A549 (cell line): ENCODE measurements at regions not wholly inside any gene's neighbourhood (a gene's known extent, or its start where the extent isn't known, plus 50 kb on each side); places are given as distances from the start of the nearest gene placed in this dataset.

ENCODE experiments used
- ATAC-seq, 2 experiments: fragments of 200-7000 bp in 1 of 2; fragments of >200 bp in 1 of 2; cut with Nextera tagmentation in 1 of 2; cut with Tn5 transposase in 1 of 2; 3 replicates each; pipeline versions ENCODE4 v1.8.0 to v1.9.1; 2018 to 2020; ENCODE audit warnings: mild to moderate bottlenecking in 1 of 2, moderate library complexity in 1 of 2
- CTCF ChIA-PET: fragments of 300-600 bp; sonication (Branson Sonifier 250); formaldehyde crosslinking; extraction: SDS; loops from one replicate; lab custom pipeline; 2021; ENCODE audit warnings: antibody characterized with exemption, inconsistent platforms; lab: Yijun Ruan, JAX
- POLR2A ChIA-PET: fragments of 350-600 bp; formaldehyde crosslinking; extraction: SDS; loops from one replicate; lab custom pipeline; 2021; ENCODE audit warnings: antibody characterized with exemption, inconsistent platforms; lab: Yijun Ruan, JAX
- DNase-seq, 2 experiments: peaks; one replicate each; pipeline versions ENCODE4 v3.0.0 to v3.0.0-alpha.2; 2011 to 2016; ENCODE audit warnings: low read depth in 1 of 2, low spot score in 1 of 2
- FAIRE-seq: peaks from 2 replicates; lab custom pipeline; 2011; peaks lifted over from hg19 to GRCh38; lab: Jason Lieb, UNC
- H3K27ac ChIP-seq, 2 experiments: fragments of >200 bp; sonication (Bioruptor Twin); formaldehyde crosslinking; 3 replicates each; pipeline ENCODE4 v1.5.1; 2016 to 2017
- H3K4me1 ChIP-seq: fragments of >200 bp; sonication (Bioruptor Twin); formaldehyde crosslinking; 3 replicates; pipeline ENCODE4 v1.6.1; 2016
- H3K4me2 ChIP-seq: fragments of >200 bp; sonication (Bioruptor Twin); formaldehyde crosslinking; 3 replicates; pipeline ENCODE4 v1.6.1; 2016
- H3K4me3 ChIP-seq: fragments of >200 bp; sonication (Bioruptor Twin); formaldehyde crosslinking; 3 replicates; pipeline ENCODE4 v1.5.1; 2016
- H3K9me3 ChIP-seq: fragments of >200 bp; sonication (Bioruptor Twin); formaldehyde crosslinking; 3 replicates; pipeline ENCODE4 v1.6.1; 2016
- CBX2 ChIP-seq: fragments of 200-600 bp; sonication (generic); IDR thresholded peaks from 2 replicates; pipeline ENCODE4 v1.6.1; 2016; ENCODE audit warnings: low read depth, mild to moderate bottlenecking, borderline replicate concordance
- CEBPB ChIP-seq, 2 experiments: fragments of >200 bp in 1 of 2; sonication (Bioruptor Twin) in 1 of 2; formaldehyde crosslinking in 1 of 2; IDR thresholded peaks; 2 replicates each; pipeline ENCODE4 v1.6.1; 2012 to 2016
- CHD4 ChIP-seq: fragments of 200-600 bp; sonication (generic); IDR thresholded peaks from 2 replicates; pipeline ENCODE4 v1.6.1; 2016; ENCODE audit warnings: antibody characterized with exemption, mild to moderate bottlenecking, borderline replicate concordance
- CTCF ChIP-seq: fragments of >200 bp; sonication (Bioruptor Twin); formaldehyde crosslinking; IDR thresholded peaks from 3 replicates; pipeline ENCODE4 v1.5.1; 2016
- EHF ChIP-seq: fragments of 250-450 bp; sonication (Bioruptor Pico); IDR thresholded peaks from 2 replicates; pipeline ENCODE4 v1.5.0; 2020; ENCODE audit warnings: mild to moderate bottlenecking
- EP300 ChIP-seq, 2 experiments: fragments of >200 bp; sonication (Bioruptor Twin); formaldehyde crosslinking; IDR thresholded peaks; 2 replicates in 1 of 2; 3 replicates in 1 of 2; pipeline ENCODE4 v1.6.1; 2016 to 2017
- ESRRA ChIP-seq: fragments of 150-350 bp; IDR thresholded peaks from 2 replicates; pipeline ENCODE4 v1.6.1; 2014; ENCODE audit warnings: mild to moderate bottlenecking, low read length, borderline replicate concordance
- FOSB ChIP-seq: fragments of 250-450 bp; sonication (Bioruptor Pico); IDR thresholded peaks from 2 replicates; pipeline ENCODE4 v1.5.0; 2020; ENCODE audit warnings: mild to moderate bottlenecking, moderate library complexity
- HDAC2 ChIP-seq: fragments of 200-600 bp; sonication (generic); IDR thresholded peaks from 2 replicates; pipeline ENCODE4 v1.6.1; 2016
- HOXB5 ChIP-seq: fragments of 250-450 bp; sonication (Bioruptor Pico); IDR thresholded peaks from 2 replicates; pipeline ENCODE4 v1.5.0; 2020; ENCODE audit warnings: mild to moderate bottlenecking, moderate library complexity
- JUN ChIP-seq, 2 experiments: fragments of >200 bp; sonication (Bioruptor Twin); formaldehyde crosslinking; IDR thresholded peaks; 2 replicates in 1 of 2; 3 replicates in 1 of 2; pipeline ENCODE4 v1.6.1; 2016 to 2017
- MAFK ChIP-seq: fragments of 450-650 bp; IDR thresholded peaks from 2 replicates; pipeline ENCODE4 v1.6.1; 2014; ENCODE audit not compliant: partially characterized antibody
- NPAS2 ChIP-seq: fragments of 250-450 bp; sonication (Bioruptor Pico); IDR thresholded peaks from 2 replicates; pipeline ENCODE4 v1.8.0; 2022; ENCODE audit warnings: mild to moderate bottlenecking, moderate library complexity, borderline replicate concordance
- POLR2AphosphoS2 ChIP-seq: conservative IDR thresholded peaks from 2 replicates; pipeline ENCODE4 v1.6.1; 2012; ENCODE audit warnings: low read length, improper control_type of control experiment, inconsistent platforms
- RAD21 ChIP-seq, 2 experiments: fragments of >200 bp in 1 of 2; sonication (Bioruptor Twin) in 1 of 2; formaldehyde crosslinking in 1 of 2; IDR thresholded peaks in 1 of 2; conservative IDR thresholded peaks in 1 of 2; 2 replicates in 1 of 2; 3 replicates in 1 of 2; pipeline ENCODE4 v1.6.1; 2012 to 2018; ENCODE audit warnings: inconsistent platforms in 1 of 2
- RARB ChIP-seq: fragments of 250-450 bp; sonication (Bioruptor Pico); IDR thresholded peaks from 2 replicates; pipeline ENCODE4 v1.8.0; 2021; ENCODE audit warnings: mild to moderate bottlenecking, moderate library complexity
- RFX5 ChIP-seq: fragments of 450-650 bp; IDR thresholded peaks from 2 replicates; pipeline ENCODE4 v1.7.1; 2014; ENCODE audit warnings: antibody characterized with exemption, mild to moderate bottlenecking, moderate library complexity
- RNF2 ChIP-seq: fragments of 200-600 bp; sonication (generic); IDR thresholded peaks from 2 replicates; pipeline ENCODE4 v1.6.1; 2016; ENCODE audit warnings: low read depth, mild to moderate bottlenecking, antibody characterized with exemption, moderate library complexity, borderline replicate concordance
- SREBF2 ChIP-seq: fragments of 450-650 bp; IDR thresholded peaks from 2 replicates; pipeline ENCODE4 v1.6.1; 2014; ENCODE audit warnings: mild to moderate bottlenecking, moderate library complexity
- ZNF302 ChIP-seq: fragments of 250-450 bp; sonication (Bioruptor Pico); IDR thresholded peaks from 2 replicates; pipeline ENCODE4 v1.9.0; 2021; ENCODE audit warnings: inconsistent platforms, mild to moderate bottlenecking, moderate library complexity
- WGBS: methylation state at CpG from one replicate; pipeline ENCODE4 v1.1.6; 2017; ENCODE audit errors: missing lambda C conversion rate; 5-methylcytosine and 5-hydroxymethylcytosine counted together
- TF ChIP-seq, protein P1 (sequence below): fragments of 450-650 bp; IDR thresholded peaks from 2 replicates; pipeline ENCODE4 v1.6.1; 2014; ENCODE audit warnings: antibody characterized with exemption
- TF ChIP-seq, protein P2 (sequence below): IDR thresholded peaks from 2 replicates; pipeline ENCODE4 v1.6.1; 2012
- TF ChIP-seq, protein P3 (sequence below): fragments of 150-350 bp; IDR thresholded peaks from 2 replicates; pipeline ENCODE4 v1.6.1; 2014; ENCODE audit warnings: low read depth, mild to moderate bottlenecking, low read length
- TF ChIP-seq, protein P4 (sequence below): fragments of >200 bp; sonication (Bioruptor Twin); formaldehyde crosslinking; IDR thresholded peaks from 2 replicates; pipeline ENCODE4 v1.6.1; 2016

- CTCF ChIA-PET: no interaction called here
- peaks cover 21% of the 10 kb centered on the region for H3K9me3 ChIP-seq
- 51% methylated on average over 7 of the region's 7 CpGs for WGBS
- TF ChIP-seq RFX5: no peak
- TF ChIP-seq ESRRA: no peak
- no peak for TF ChIP-seq NPAS2
- no peak for TF ChIP-seq RNF2
- no peak for TF ChIP-seq RARB (CRISPR knock-in tag)
- TF ChIP-seq CBX2: no peak
- TF ChIP-seq, protein P1, sequence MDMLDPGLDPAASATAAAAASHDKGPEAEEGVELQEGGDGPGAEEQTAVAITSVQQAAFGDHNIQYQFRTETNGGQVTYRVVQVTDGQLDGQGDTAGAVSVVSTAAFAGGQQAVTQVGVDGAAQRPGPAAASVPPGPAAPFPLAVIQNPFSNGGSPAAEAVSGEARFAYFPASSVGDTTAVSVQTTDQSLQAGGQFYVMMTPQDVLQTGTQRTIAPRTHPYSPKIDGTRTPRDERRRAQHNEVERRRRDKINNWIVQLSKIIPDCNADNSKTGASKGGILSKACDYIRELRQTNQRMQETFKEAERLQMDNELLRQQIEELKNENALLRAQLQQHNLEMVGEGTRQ: no peak
- no peak for TF ChIP-seq RAD21 (conservative IDR thresholded peaks at IDR 0.05 in 1 of 2, IDR thresholded peaks at IDR 0.05 in 1 of 2)
- no peak for TF ChIP-seq EHF (CRISPR knock-in tag)
- TF ChIP-seq, protein P2, sequence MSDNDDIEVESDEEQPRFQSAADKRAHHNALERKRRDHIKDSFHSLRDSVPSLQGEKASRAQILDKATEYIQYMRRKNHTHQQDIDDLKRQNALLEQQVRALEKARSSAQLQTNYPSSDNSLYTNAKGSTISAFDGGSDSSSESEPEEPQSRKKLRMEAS: no peak
- TF ChIP-seq HOXB5 (CRISPR knock-in tag): no peak
- no peak for TF ChIP-seq EP300 (IDR thresholded peaks at IDR 0.05)
- FAIRE-seq: no peak
- POLR2A ChIA-PET: no interaction called here
- H3K4me2 ChIP-seq: no peak overlapping the region
- no peak overlapping the region for H3K4me3 ChIP-seq
- H3K27ac ChIP-seq: no peak overlapping the region
- no peak for ATAC-seq
- no peak for DNase-seq
- H3K4me1 ChIP-seq: no peaks in the 10 kb centered on the region
These were observed 409.1 kb upstream of the TNP1 start for GRCh38 chr2:217268978-217269377.

GRCh38 chr2:217267758-217268157 is 407.9 kb upstream of the TNP1 start:
- POLR2A ChIA-PET: no interaction called here
- TF ChIP-seq, protein P3, sequence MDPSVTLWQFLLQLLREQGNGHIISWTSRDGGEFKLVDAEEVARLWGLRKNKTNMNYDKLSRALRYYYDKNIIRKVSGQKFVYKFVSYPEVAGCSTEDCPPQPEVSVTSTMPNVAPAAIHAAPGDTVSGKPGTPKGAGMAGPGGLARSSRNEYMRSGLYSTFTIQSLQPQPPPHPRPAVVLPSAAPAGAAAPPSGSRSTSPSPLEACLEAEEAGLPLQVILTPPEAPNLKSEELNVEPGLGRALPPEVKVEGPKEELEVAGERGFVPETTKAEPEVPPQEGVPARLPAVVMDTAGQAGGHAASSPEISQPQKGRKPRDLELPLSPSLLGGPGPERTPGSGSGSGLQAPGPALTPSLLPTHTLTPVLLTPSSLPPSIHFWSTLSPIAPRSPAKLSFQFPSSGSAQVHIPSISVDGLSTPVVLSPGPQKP: no peak
- TF ChIP-seq CHD4 (no peak), POLR2AphosphoS2 (no peak), HDAC2 (no peak), CTCF (no peak), ZNF302 (CRISPR knock-in tag) (no peak), NPAS2 (no peak), CEBPB (IDR thresholded peaks at IDR 0.05) (no peak), FOSB (no peak), SREBF2 (no peak), RNF2 (no peak), MAFK (no peak), JUN (IDR thresholded peaks at IDR 0.05) (no peak)
- TF ChIP-seq, protein P4, sequence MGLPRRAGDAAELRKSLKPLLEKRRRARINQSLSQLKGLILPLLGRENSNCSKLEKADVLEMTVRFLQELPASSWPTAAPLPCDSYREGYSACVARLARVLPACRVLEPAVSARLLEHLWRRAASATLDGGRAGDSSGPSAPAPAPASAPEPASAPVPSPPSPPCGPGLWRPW: no peak
- TF ChIP-seq, all 56 proteins: peak for 0
- H3K27ac ChIP-seq: no peak overlapping the region
- WGBS: 67% methylated on average over 1 of the region's 1 CpG
- FAIRE-seq: no peak
- ATAC-seq: no peak
- peaks cover 21% of the 10 kb centered on the region for H3K9me3 ChIP-seq
- CTCF ChIA-PET: no interaction called here
- no peak overlapping the region for H3K4me3 ChIP-seq
- no peak overlapping the region for H3K4me2 ChIP-seq
- H3K4me1 ChIP-seq: no peaks in the 10 kb centered on the region
- DNase-seq: no peak
